ENCODE measurements at regions not wholly inside any gene's neighbourhood (a gene's known extent, or its start where the extent isn't known, plus 50 kb on each side); places are given as distances from the start of the nearest gene placed in this dataset.

- ChIA-PET CTCF (no interaction called here), POLR2A (no interaction called here)
- TF ChIP-seq ZNF384 (IDR thresholded peaks at IDR 0.05) (no peak), BHLHE40 (IDR thresholded peaks at IDR 0.05; ENCODE audit: borderline replicate concordance) (no peak), FOXA1 (IDR thresholded peaks at IDR 0.05) (no peak), CTBP1 (IDR thresholded peaks at IDR 0.05; ENCODE audit: borderline replicate concordance) (no peak), ARNT (IDR thresholded peaks at IDR 0.05) (no peak), FOXK2 (IDR thresholded peaks at IDR 0.05) (no peak), HDGF (IDR thresholded peaks at IDR 0.05; ENCODE audit: borderline replicate concordance) (no peak), SUZ12 (IDR thresholded peaks at IDR 0.05) (no peak), SP1 (IDR thresholded peaks at IDR 0.05) (no peak), FOXM1 (IDR thresholded peaks at IDR 0.05; ENCODE audit: borderline replicate concordance) (no peak), L3MBTL2 (conservative IDR thresholded peaks at IDR 0.05) (no peak), NFRKB (IDR thresholded peaks at IDR 0.05) (no peak), ELF4 (IDR thresholded peaks at IDR 0.05) (no peak), LEF1 (IDR thresholded peaks at IDR 0.05; ENCODE audit: borderline replicate concordance) (no peak), TARDBP (IDR thresholded peaks at IDR 0.05) (no peak), PKNOX1 (IDR thresholded peaks at IDR 0.05) (no peak)
- no peak for DNase-seq (ENCODE audit: extremely low spot score)
Observed at GRCh38 chr2:45199973-45200372, 190.7 kb upstream of the SIX2 start.

- CTCF ChIA-PET = no interaction called here
- no peak for DNase-seq (ENCODE audit: extremely low spot score)
- TF ChIP-seq TARDBP (IDR thresholded peaks at IDR 0.05) (no peak), SUZ12 (IDR thresholded peaks at IDR 0.05) (no peak), PKNOX1 (IDR thresholded peaks at IDR 0.05) (no peak), NFRKB (IDR thresholded peaks at IDR 0.05) (no peak), CTBP1 (IDR thresholded peaks at IDR 0.05; ENCODE audit: borderline replicate concordance) (no peak), FOXK2 (IDR thresholded peaks at IDR 0.05) (no peak)
- POLR2A ChIA-PET = no interaction called here
Observed at GRCh38 chr2:45195916-45196315, 186.7 kb upstream of the SIX2 start.

- TF ChIP-seq SUZ12 (IDR thresholded peaks at IDR 0.05) = no peak
- TF ChIP-seq ARNT (IDR thresholded peaks at IDR 0.05) = no peak
- no peak for TF ChIP-seq ZNF384 (IDR thresholded peaks at IDR 0.05)
- TF ChIP-seq LEF1 (IDR thresholded peaks at IDR 0.05; ENCODE audit: borderline replicate concordance) = no peak
- TF ChIP-seq L3MBTL2 (conservative IDR thresholded peaks at IDR 0.05) = no peak
- no peak for TF ChIP-seq PKNOX1 (IDR thresholded peaks at IDR 0.05)
- no peak for TF ChIP-seq FOXK2 (IDR thresholded peaks at IDR 0.05)
- no peak for TF ChIP-seq HDGF (IDR thresholded peaks at IDR 0.05; ENCODE audit: borderline replicate concordance)
- no peak for TF ChIP-seq FOXA1 (IDR thresholded peaks at IDR 0.05)
- no peak for TF ChIP-seq NFRKB (IDR thresholded peaks at IDR 0.05)
- TF ChIP-seq FOXM1 (IDR thresholded peaks at IDR 0.05; ENCODE audit: borderline replicate concordance) = no peak
- TF ChIP-seq ELF4 (IDR thresholded peaks at IDR 0.05) = no peak
- no peak for TF ChIP-seq BHLHE40 (IDR thresholded peaks at IDR 0.05; ENCODE audit: borderline replicate concordance)
- CTCF ChIA-PET = interaction anchor here (0.5 kb wide), 1 partner anchor 13 kb away, joined by 6 read pairs; no protein-coding TSS in a partner anchor
- POLR2A ChIA-PET = interaction anchor here (0.6 kb wide), 1 partner anchor 26 kb away, joined by 3 read pairs; no protein-coding TSS in a partner anchor
- no peak for DNase-seq (ENCODE audit: extremely low spot score)
Observed at GRCh38 chr2:45194596-45194995, 185.3 kb upstream of the SIX2 start.

GRCh38 chr2:45193581-45193980 is 184.3 kb upstream of the SIX2 start:
- DNase-seq (ENCODE audit: extremely low spot score) = no peak
- TF ChIP-seq FOXM1 (IDR thresholded peaks at IDR 0.05; ENCODE audit: borderline replicate concordance) = no peak
- no peak for TF ChIP-seq NFRKB (IDR thresholded peaks at IDR 0.05)
- TF ChIP-seq FOXK2 (IDR thresholded peaks at IDR 0.05) = no peak
- no peak for TF ChIP-seq L3MBTL2 (conservative IDR thresholded peaks at IDR 0.05)
- no peak for TF ChIP-seq TARDBP (IDR thresholded peaks at IDR 0.05)
- no peak for TF ChIP-seq HDGF (IDR thresholded peaks at IDR 0.05; ENCODE audit: borderline replicate concordance)
- TF ChIP-seq SUZ12 (IDR thresholded peaks at IDR 0.05) = no peak
- TF ChIP-seq ZNF384 (IDR thresholded peaks at IDR 0.05) = no peak
- TF ChIP-seq SP1 (IDR thresholded peaks at IDR 0.05) = no peak
- TF ChIP-seq FOXA1 (IDR thresholded peaks at IDR 0.05) = no peak
- no peak for TF ChIP-seq ARNT (IDR thresholded peaks at IDR 0.05)
- TF ChIP-seq CTBP1 (IDR thresholded peaks at IDR 0.05; ENCODE audit: borderline replicate concordance) = no peak
- no peak for TF ChIP-seq ELF4 (IDR thresholded peaks at IDR 0.05)
- CTCF ChIA-PET = no interaction called here
- POLR2A ChIA-PET = no interaction called here

GRCh38 chr2:45192991-45193390 is 183.7 kb upstream of the SIX2 start:
- POLR2A ChIA-PET = no interaction called here
- CTCF ChIA-PET = no interaction called here
- no peak for TF ChIP-seq L3MBTL2 (conservative IDR thresholded peaks at IDR 0.05)
- TF ChIP-seq FOXK2 (IDR thresholded peaks at IDR 0.05) = no peak
- TF ChIP-seq FOXM1 (IDR thresholded peaks at IDR 0.05; ENCODE audit: borderline replicate concordance) = no peak
- no peak for TF ChIP-seq SP1 (IDR thresholded peaks at IDR 0.05)
- TF ChIP-seq TARDBP (IDR thresholded peaks at IDR 0.05) = no peak
- TF ChIP-seq PKNOX1 (IDR thresholded peaks at IDR 0.05) = no peak
- no peak for TF ChIP-seq FOXA1 (IDR thresholded peaks at IDR 0.05)
- TF ChIP-seq LEF1 (IDR thresholded peaks at IDR 0.05; ENCODE audit: borderline replicate concordance) = no peak
- no peak for TF ChIP-seq ARNT (IDR thresholded peaks at IDR 0.05)
- no peak for TF ChIP-seq SUZ12 (IDR thresholded peaks at IDR 0.05)
- no peak for TF ChIP-seq ZNF384 (IDR thresholded peaks at IDR 0.05)
- no peak for TF ChIP-seq ELF4 (IDR thresholded peaks at IDR 0.05)
- no peak for TF ChIP-seq NFRKB (IDR thresholded peaks at IDR 0.05)
- DNase-seq (ENCODE audit: extremely low spot score) = no peak

GRCh38 chr2:45192481-45192880 is 183.2 kb upstream of the SIX2 start:
- POLR2A ChIA-PET = no interaction called here
- CTCF ChIA-PET = no interaction called here
- TF ChIP-seq BHLHE40 (IDR thresholded peaks at IDR 0.05; ENCODE audit: borderline replicate concordance) = no peak
- no peak for DNase-seq (ENCODE audit: extremely low spot score)
